Trophoblast cell (in vitro differentiated cells and primary cell): ENCODE measurements at regions not wholly inside any gene's neighbourhood (a gene's known extent, or its start where the extent isn't known, plus 50 kb on each side); places are given as distances from the start of the nearest gene placed in this dataset.

Source experiments
- DNase-seq, 2 donors: peaks; one replicate each; pipeline ENCODE4 v3.0.0-alpha.2; 2016
- H2AFZ ChIP-seq: 2 replicates; pipeline ENCODE4 v1.6.1; 2013; ENCODE audit warnings: low read length, moderate library complexity, mild to moderate bottlenecking; ENCODE audit not compliant: insufficient read depth, poor library complexity
- H2AK5ac ChIP-seq: 2 replicates; pipeline ENCODE4 v1.6.1; 2013; ENCODE audit warnings: mild to moderate bottlenecking, low read length
- H2BK120ac ChIP-seq: 2 replicates; pipeline ENCODE4 v1.6.1; 2013; ENCODE audit warnings: low read length, mild to moderate bottlenecking, moderate library complexity; ENCODE audit not compliant: insufficient read depth, poor library complexity
- H2BK12ac ChIP-seq: 2 replicates; pipeline ENCODE4 v1.6.1; 2013; ENCODE audit warnings: mild to moderate bottlenecking, low read length, moderate library complexity
- H2BK5ac ChIP-seq: 2 replicates; pipeline ENCODE4 v1.6.1; 2013; ENCODE audit warnings: low read length, low read depth, moderate library complexity, mild to moderate bottlenecking; ENCODE audit not compliant: poor library complexity
- H3K14ac ChIP-seq: 2 replicates; pipeline ENCODE4 v1.6.1; 2013; ENCODE audit warnings: mild to moderate bottlenecking, low read length
- H3K18ac ChIP-seq: 2 replicates; pipeline ENCODE4 v1.6.1; 2013; ENCODE audit warnings: mild to moderate bottlenecking, low read length
- H3K23ac ChIP-seq: 2 replicates; pipeline ENCODE4 v1.6.1; 2013; ENCODE audit warnings: low read length
- H3K27ac ChIP-seq: 2 replicates; pipeline ENCODE4 v1.5.1; 2013; ENCODE audit warnings: low read depth, mild to moderate bottlenecking, inconsistent platforms, low read length, moderate library complexity
- H3K27me3 ChIP-seq: 2 replicates; pipeline ENCODE4 v1.6.1; 2013; ENCODE audit warnings: inconsistent platforms, mild to moderate bottlenecking, low read length, moderate library complexity; ENCODE audit not compliant: insufficient read depth
- H3K36me3 ChIP-seq, 2 experiments: 1 replicate in 1 of 2; 2 replicates in 1 of 2; pipeline ENCODE4 v1.6.1; 2013; ENCODE audit warnings: low read length in 2 of 2, mild to moderate bottlenecking in 2 of 2, moderate library complexity in 1 of 2; ENCODE audit not compliant: insufficient read depth in 2 of 2, control insufficient read depth in 1 of 2
- H3K4ac ChIP-seq: 2 replicates; pipeline ENCODE4 v1.6.1; 2013; ENCODE audit warnings: low read depth, mild to moderate bottlenecking, low read length, moderate library complexity
- H3K4me1 ChIP-seq, 2 experiments: 1 replicate in 1 of 2; 2 replicates in 1 of 2; pipeline ENCODE4 v1.6.1; 2013; ENCODE audit warnings: low read length in 2 of 2, mild to moderate bottlenecking in 2 of 2, moderate library complexity in 1 of 2; ENCODE audit not compliant: insufficient read depth in 2 of 2, control insufficient read depth in 1 of 2
- H3K4me2 ChIP-seq: 2 replicates; pipeline ENCODE4 v1.6.1; 2013; ENCODE audit warnings: inconsistent platforms, mild to moderate bottlenecking, low read length, moderate library complexity
- H3K4me3 ChIP-seq: 2 replicates; pipeline ENCODE4 v1.5.1; 2013; ENCODE audit warnings: mild to moderate bottlenecking, low read depth, low read length, inconsistent platforms
- H3K79me1 ChIP-seq: one replicate; pipeline ENCODE4 v1.6.1; 2013; ENCODE audit warnings: low read length
- H3K79me2 ChIP-seq: 2 replicates; pipeline ENCODE4 v1.6.1; 2013; ENCODE audit warnings: low read length, mild to moderate bottlenecking; ENCODE audit not compliant: control insufficient read depth, insufficient read depth, poor library complexity
- H3K9ac ChIP-seq: 2 replicates; pipeline ENCODE4 v1.6.1; 2013; ENCODE audit warnings: mild to moderate bottlenecking, low read length
- H3K9me3 ChIP-seq: 2 replicates; pipeline ENCODE4 v1.6.1; 2013; ENCODE audit warnings: low read depth, mild to moderate bottlenecking, control low read depth, inconsistent platforms, low read length; ENCODE audit not compliant: insufficient read depth
- H4K12ac ChIP-seq: 2 replicates; pipeline ENCODE4 v1.6.1; 2013; ENCODE audit warnings: low read depth, mild to moderate bottlenecking, low read length, moderate library complexity
- H4K8ac ChIP-seq: 2 replicates; pipeline ENCODE4 v1.6.1; 2013; ENCODE audit warnings: low read depth, mild to moderate bottlenecking, low read length, moderate library complexity
- H4K91ac ChIP-seq: one replicate; pipeline ENCODE4 v1.6.1; 2013; ENCODE audit warnings: low read depth, mild to moderate bottlenecking, low read length, moderate library complexity
- WGBS: extraction: QIAGEN DNeasy Blood & Tissue Kit; methylation state at CpG from one replicate; pipeline ENCODE4 v1.1.7; 2013; ENCODE audit warnings: missing lambda C conversion rate; ENCODE audit not compliant: insufficient read length, insufficient coverage; ENCODE audit errors: extremely low coverage; 5-methylcytosine and 5-hydroxymethylcytosine counted together

- H3K23ac ChIP-seq = no peak overlapping the region
- no peak overlapping the region for H4K8ac ChIP-seq
- H3K4me3 ChIP-seq = no peak overlapping the region
- no peak overlapping the region for H3K9ac ChIP-seq
- no peaks in the 10 kb centered on the region for H3K27me3 ChIP-seq
- H3K14ac ChIP-seq = no peak overlapping the region
- H2AFZ ChIP-seq = no peak overlapping the region
- no peak overlapping the region for H2BK120ac ChIP-seq
- H2BK5ac ChIP-seq = no peak overlapping the region
- no peak overlapping the region for H3K4ac ChIP-seq
- H3K4me2 ChIP-seq = no peak overlapping the region
- no peaks in the 10 kb centered on the region for H3K36me3 ChIP-seq
- H4K91ac ChIP-seq = no peak overlapping the region
- H3K79me2 ChIP-seq = no peaks in the 10 kb centered on the region
- H2AK5ac ChIP-seq = no peak overlapping the region
- no peaks in the 10 kb centered on the region for H3K9me3 ChIP-seq
- no peak overlapping the region for H3K18ac ChIP-seq
- no peak overlapping the region for H3K27ac ChIP-seq
- no peaks in the 10 kb centered on the region for H3K79me1 ChIP-seq
- H2BK12ac ChIP-seq = no peak overlapping the region
- peaks cover 0 to under 1% of the 10 kb centered on the region in 2 experiments for H3K4me1 ChIP-seq
- H4K12ac ChIP-seq = no peak overlapping the region
- DNase-seq = no peak
These were observed 263.6 kb upstream of the PTGER4 start for GRCh38 chr5:40416098-40416497.

GRCh38 chr5:40414922-40415321, 264.8 kb upstream of the PTGER4 start:
- no peaks in the 10 kb centered on the region for H3K79me1 ChIP-seq
- H3K4me2 ChIP-seq = no peak overlapping the region
- H4K8ac ChIP-seq = no peak overlapping the region
- no peaks in the 10 kb centered on the region for H3K36me3 ChIP-seq
- H2AK5ac ChIP-seq = no peak overlapping the region
- no peak overlapping the region for H3K14ac ChIP-seq
- H3K9me3 ChIP-seq = no peaks in the 10 kb centered on the region
- H3K9ac ChIP-seq = no peak overlapping the region
- no peak overlapping the region for H3K18ac ChIP-seq
- no peak overlapping the region for H2AFZ ChIP-seq
- DNase-seq = no peak
- H3K4ac ChIP-seq = no peak overlapping the region
- peaks cover 0 to 6% of the 10 kb centered on the region in 2 experiments for H3K4me1 ChIP-seq
- no peaks in the 10 kb centered on the region for H3K79me2 ChIP-seq
- H4K12ac ChIP-seq = no peak overlapping the region
- no peaks in the 10 kb centered on the region for H3K27me3 ChIP-seq
- H3K27ac ChIP-seq = no peak overlapping the region
- no peak overlapping the region for H2BK120ac ChIP-seq
- no CpG with 5 or more reads among the region's 4 CpGs for WGBS
- no peak overlapping the region for H2BK5ac ChIP-seq
- H2BK12ac ChIP-seq = no peak overlapping the region
- no peak overlapping the region for H3K4me3 ChIP-seq
- no peak overlapping the region for H3K23ac ChIP-seq
- H4K91ac ChIP-seq = no peak overlapping the region

- H2AK5ac ChIP-seq = no peak overlapping the region
- no peak overlapping the region for H3K4me2 ChIP-seq
- no peak overlapping the region for H2BK12ac ChIP-seq
- H2BK120ac ChIP-seq = no peak overlapping the region
- H2BK5ac ChIP-seq = no peak overlapping the region
- H3K27ac ChIP-seq = no peak overlapping the region
- H3K36me3 ChIP-seq = no peaks in the 10 kb centered on the region
- peaks cover 0 to 6% of the 10 kb centered on the region in 2 experiments for H3K4me1 ChIP-seq
- H3K18ac ChIP-seq = no peak overlapping the region
- H3K9me3 ChIP-seq = no peaks in the 10 kb centered on the region
- H3K9ac ChIP-seq = no peak overlapping the region
- H2AFZ ChIP-seq = no peak overlapping the region
- H3K27me3 ChIP-seq = no peaks in the 10 kb centered on the region
- no peak overlapping the region for H4K8ac ChIP-seq
- H3K4me3 ChIP-seq = no peak overlapping the region
- DNase-seq = peak in 1 of 2 donors; percentile 71
- no CpG with 5 or more reads among the region's 4 CpGs for WGBS
- no peak overlapping the region for H3K4ac ChIP-seq
- no peaks in the 10 kb centered on the region for H3K79me2 ChIP-seq
- H3K23ac ChIP-seq = no peak overlapping the region
- no peaks in the 10 kb centered on the region for H3K79me1 ChIP-seq
- no peak overlapping the region for H4K91ac ChIP-seq
- H4K12ac ChIP-seq = no peak overlapping the region
- H3K14ac ChIP-seq = no peak overlapping the region
These were observed 266.0 kb upstream of the PTGER4 start for GRCh38 chr5:40413743-40414142.

- Histone ChIP-seq H3K18ac (no peak overlapping the region), H3K79me2 (no peaks in the 10 kb centered on the region), H2BK120ac (no peak overlapping the region), H4K91ac (no peak overlapping the region), H3K23ac (no peak overlapping the region), H3K14ac (no peak overlapping the region), H4K8ac (no peak overlapping the region), H2BK5ac (no peak overlapping the region), H3K27me3 (no peaks in the 10 kb centered on the region), H2BK12ac (no peak overlapping the region), H3K27ac (no peak overlapping the region), H3K4me1 (peaks cover 3 to 10% of the 10 kb centered on the region in 2 experiments), H3K36me3 (no peaks in the 10 kb centered on the region), H3K79me1 (no peaks in the 10 kb centered on the region), H2AK5ac (no peak overlapping the region), H2AFZ (no peak overlapping the region), H4K12ac (no peak overlapping the region), H3K9ac (no peak overlapping the region), H3K9me3 (no peaks in the 10 kb centered on the region), H3K4ac (no peak overlapping the region), H3K4me3 (no peak overlapping the region), H3K4me2 (no peak overlapping the region)
- WGBS = no CpG with 5 or more reads among the region's 1 CpG
- no peak for DNase-seq
These were observed 266.9 kb upstream of the PTGER4 start for GRCh38 chr5:40412771-40413170.
